GM12892 (cell line): ENCODE measurements at regions not wholly inside any gene's neighbourhood (a gene's known extent, or its start where the extent isn't known, plus 50 kb on each side); places are given as distances from the start of the nearest gene placed in this dataset.

ENCODE experiments used
- POLR2A ChIP-seq: IDR thresholded peaks from 2 replicates; pipeline ENCODE4 v1.6.1; 2011; ENCODE audit warnings: low read depth, low read length, control low read depth
- POLR2AphosphoS5 ChIP-seq: IDR thresholded peaks from 2 replicates; pipeline ENCODE4 v1.6.1; 2011; ENCODE audit warnings: low read depth, low read length, control low read depth
- TAF1 ChIP-seq: IDR thresholded peaks from 2 replicates; pipeline ENCODE4 v1.6.1; 2011; ENCODE audit warnings: low read depth, mild to moderate bottlenecking, control low read depth, low read length, borderline replicate concordance

DNA sequence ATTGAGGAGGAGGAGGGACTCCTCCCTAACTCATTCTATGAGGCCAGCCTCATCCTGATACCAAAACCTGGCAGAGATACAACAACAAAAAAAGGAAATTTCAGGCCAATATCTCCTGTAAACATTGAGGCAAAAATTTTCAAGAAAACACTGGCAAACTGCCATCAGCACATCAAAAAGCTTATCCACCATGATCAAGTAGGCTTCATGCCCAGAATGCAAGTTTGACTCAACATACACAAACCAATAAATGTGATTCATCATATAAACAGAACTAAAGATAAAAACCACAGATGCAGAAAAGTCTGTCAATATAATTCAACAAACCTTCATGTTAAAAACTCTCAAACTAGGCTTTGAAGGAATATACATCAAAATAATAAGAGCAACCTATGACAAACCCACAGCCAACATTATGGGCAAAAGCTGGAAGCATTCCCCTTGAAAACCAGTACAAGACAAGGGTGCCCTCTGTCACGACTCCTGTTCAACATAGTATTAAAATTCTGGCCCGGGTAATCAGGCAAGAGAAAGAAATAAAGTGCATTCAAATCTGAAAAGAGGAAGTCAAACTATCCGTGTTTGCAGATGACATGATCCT, 1014.3 kb downstream of the CBLN2 start:
- TF ChIP-seq POLR2AphosphoS5 = no peak
- no peak for TF ChIP-seq POLR2A
- TF ChIP-seq TAF1 = no peak
